ENCODE measurements at regions not wholly inside any gene's neighbourhood (a gene's known extent, or its start where the extent isn't known, plus 50 kb on each side); places are given as distances from the start of the nearest gene placed in this dataset.

DNA sequence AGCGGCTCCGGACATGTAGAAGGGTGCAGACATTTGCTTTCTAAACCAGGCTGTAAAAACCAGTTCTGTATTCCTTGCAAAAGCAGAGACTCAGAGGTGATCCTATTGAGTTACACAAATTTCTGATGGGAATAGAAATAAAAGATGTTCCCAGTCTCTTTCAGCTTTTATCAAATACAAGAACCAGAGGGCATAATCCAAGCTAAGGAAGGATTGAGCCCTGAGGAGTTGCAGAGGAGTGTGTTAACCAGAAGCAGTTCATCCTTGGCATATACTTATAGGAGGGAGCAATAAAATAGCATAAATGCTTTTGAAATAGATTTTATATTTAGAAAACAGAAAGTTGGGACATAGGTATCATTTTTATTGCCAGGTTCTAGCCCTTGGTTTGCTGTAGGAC, 75.3 kb downstream of the KIF4B start:
- peaks cover 3% of the 10 kb centered on the region; the same call in 1 of the 2 replicates for H3K27me3 Mint-ChIP-seq (ENCODE audit: insufficient read depth)
- H3K4me3 Mint-ChIP-seq, result no peak overlapping the region
- TF ChIP-seq CTCF (IDR thresholded peaks at IDR 0.05), result no peak
- H3K36me3 Mint-ChIP-seq (ENCODE audit: low read depth), result no peaks in the 10 kb centered on the region
- DNase-seq, result no peak
- peaks cover 77% of the 10 kb centered on the region for H3K4me1 Mint-ChIP-seq (ENCODE audit: low read depth)
- no peak overlapping the region for H3K27ac Mint-ChIP-seq
- H3K9me3 Mint-ChIP-seq, result peaks cover 7% of the 10 kb centered on the region; the same call in 1 of the 2 replicates

- H3K9me3 Mint-ChIP-seq, result peaks cover under 1% of the 10 kb centered on the region; the same call in 1 of the 2 replicates
- TF ChIP-seq CTCF (IDR thresholded peaks at IDR 0.05), result no peak
- H3K36me3 Mint-ChIP-seq (ENCODE audit: low read depth), result no peaks in the 10 kb centered on the region
- DNase-seq, result no peak
- H3K4me3 Mint-ChIP-seq, result no peak overlapping the region
- no peak overlapping the region for H3K27ac Mint-ChIP-seq
- peaks cover 3% of the 10 kb centered on the region; the same call in 1 of the 2 replicates for H3K27me3 Mint-ChIP-seq (ENCODE audit: insufficient read depth)
- H3K4me1 Mint-ChIP-seq (ENCODE audit: low read depth), result peaks cover 73% of the 10 kb centered on the region
Measured at GRCh38 chr5:155089643-155090042, 76.1 kb downstream of the KIF4B start.

DNA sequence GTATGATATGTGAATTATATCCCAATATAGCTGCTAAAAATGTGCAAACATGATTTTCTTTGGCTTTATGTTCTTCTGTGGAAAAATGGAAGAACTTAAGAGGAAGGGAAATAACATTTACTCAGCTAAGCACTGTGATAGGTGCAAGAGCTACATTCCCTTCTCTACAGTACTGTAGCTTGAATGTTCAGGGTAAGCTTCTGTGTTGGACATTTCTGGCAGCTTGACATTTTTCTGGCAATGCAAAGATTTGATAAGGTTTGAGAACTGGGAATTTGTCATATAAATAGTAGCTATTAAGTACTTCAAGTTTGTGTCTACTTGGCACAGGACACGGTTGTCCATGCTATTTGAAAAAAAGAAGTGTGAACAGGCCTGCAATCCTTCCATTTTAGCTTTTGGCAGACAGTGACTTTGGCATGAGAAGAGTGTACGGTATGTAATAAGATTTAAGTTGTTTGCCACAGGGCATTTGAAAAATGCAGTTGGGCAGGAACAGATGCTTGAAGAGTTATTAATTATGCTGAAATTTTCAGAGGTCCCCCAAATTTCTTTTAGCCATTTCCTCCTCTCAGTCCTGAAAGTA, 77.6 kb downstream of the KIF4B start:
- Mint-ChIP-seq H3K4me3 (no peak overlapping the region), H3K36me3 (ENCODE audit: low read depth) (no peaks in the 10 kb centered on the region), H3K4me1 (ENCODE audit: low read depth) (peaks cover 58% of the 10 kb centered on the region), H3K27ac (peak overlapping the region; percentile 7; the same call in 1 of the 2 replicates), H3K9me3 (no peaks in the 10 kb centered on the region), H3K27me3 (ENCODE audit: insufficient read depth) (peaks cover 8% of the 10 kb centered on the region)
- no peak for TF ChIP-seq CTCF (IDR thresholded peaks at IDR 0.05)
- peak; percentile 28 for DNase-seq

DNA sequence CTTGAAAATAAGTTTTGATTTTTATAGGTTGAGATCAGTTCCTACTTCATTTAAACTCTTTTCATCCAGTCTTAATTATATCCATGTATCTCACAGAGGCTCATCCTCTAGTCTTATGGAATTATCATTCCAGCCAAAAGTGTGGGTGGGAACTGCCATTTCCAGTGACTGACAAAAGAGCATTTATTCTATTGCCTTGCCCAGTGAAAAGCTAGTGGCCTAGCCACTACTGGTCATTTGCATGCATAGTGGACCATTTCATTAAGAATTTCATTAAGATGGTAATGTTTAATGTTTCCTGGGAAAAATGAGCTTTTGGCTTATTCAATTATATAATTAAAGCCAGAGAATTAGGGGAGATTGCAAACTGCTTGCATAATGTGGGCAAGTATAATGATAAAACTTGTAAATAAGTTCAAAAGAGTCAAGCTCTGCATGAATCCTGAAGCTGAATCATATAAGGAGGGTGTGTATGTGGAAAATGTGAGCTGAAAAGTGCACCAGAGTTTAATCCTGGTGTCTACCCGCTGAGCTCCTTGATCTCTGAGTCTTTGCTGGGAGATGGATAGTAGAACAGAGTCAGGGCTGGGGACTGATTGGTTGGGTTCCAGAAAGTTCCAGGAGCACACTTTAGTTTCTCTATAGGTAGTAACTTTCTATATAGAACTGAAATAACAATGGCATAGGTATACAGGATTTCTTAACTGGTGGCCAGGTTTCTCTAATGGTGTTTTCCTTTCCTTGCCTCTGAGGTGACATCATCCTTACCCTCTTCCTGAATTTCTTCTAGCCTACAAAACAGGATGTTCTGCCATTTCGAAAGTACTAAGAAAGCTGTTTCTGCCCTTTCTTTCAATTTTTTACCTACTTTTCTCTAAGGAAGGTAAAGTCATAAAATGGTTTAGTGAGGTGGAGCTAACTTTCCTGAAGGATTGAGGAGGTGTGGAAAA, 78.5 kb downstream of the KIF4B start:
- Mint-ChIP-seq H3K27me3 (ENCODE audit: insufficient read depth) (peaks cover 8% of the 10 kb centered on the region), H3K9me3 (no peaks in the 10 kb centered on the region), H3K4me1 (ENCODE audit: low read depth) (peaks cover 49% of the 10 kb centered on the region), H3K36me3 (ENCODE audit: low read depth) (no peaks in the 10 kb centered on the region), H3K27ac (peak overlapping the region; percentile 7; the same call in 1 of the 2 replicates), H3K4me3 (no peak overlapping the region)
- no peak for TF ChIP-seq CTCF (IDR thresholded peaks at IDR 0.05)
- no peak for DNase-seq

GRCh38 chr5:155094455-155094854, 80.9 kb downstream of the KIF4B start:
- H3K27ac Mint-ChIP-seq, result no peak overlapping the region
- no peaks in the 10 kb centered on the region for H3K9me3 Mint-ChIP-seq
- TF ChIP-seq CTCF (IDR thresholded peaks at IDR 0.05), result no peak
- no peak overlapping the region for H3K4me3 Mint-ChIP-seq
- no peak for DNase-seq
- H3K36me3 Mint-ChIP-seq (ENCODE audit: low read depth), result no peaks in the 10 kb centered on the region
- H3K4me1 Mint-ChIP-seq (ENCODE audit: low read depth), result peaks cover 31% of the 10 kb centered on the region
- peaks cover 8% of the 10 kb centered on the region for H3K27me3 Mint-ChIP-seq (ENCODE audit: insufficient read depth)
